Large intestine (tissue), 3 donors: ENCODE measurements at regions not wholly inside any gene's neighbourhood (a gene's known extent, or its start where the extent isn't known, plus 50 kb on each side); places are given as distances from the start of the nearest gene placed in this dataset.

Experiments
- DNase-seq, 2 donors: peaks; one replicate each; pipeline versions ENCODE4 v3.0.0 to v3.0.0-alpha.2; 2013
- H3K27ac ChIP-seq: one replicate; pipeline ENCODE4 v1.5.1; 2013; ENCODE audit warnings: low read length
- H3K27me3 ChIP-seq: 2 replicates; pipeline ENCODE4 v1.6.1; 2013; ENCODE audit warnings: low read length; ENCODE audit not compliant: control insufficient read depth, insufficient read depth
- H3K36me3 ChIP-seq: 2 replicates; pipeline ENCODE4 v1.6.1; 2013; ENCODE audit warnings: low read length; ENCODE audit not compliant: control insufficient read depth, insufficient read depth
- H3K4me1 ChIP-seq: one replicate; pipeline ENCODE4 v1.6.1; 2013; ENCODE audit warnings: low read length; ENCODE audit not compliant: control insufficient read depth, insufficient read depth
- H3K4me3 ChIP-seq: one replicate; pipeline ENCODE4 v1.5.1; 2013; ENCODE audit warnings: low read length
- H3K9me3 ChIP-seq: one replicate; pipeline ENCODE4 v1.6.1; 2013; ENCODE audit warnings: mild to moderate bottlenecking, low read depth, low read length, moderate library complexity; ENCODE audit not compliant: control insufficient read depth
- WGBS: methylation state at CpG from one replicate; pipeline ENCODE4 v1.1.5; 2013; ENCODE audit warnings: low lambda C conversion rate; ENCODE audit not compliant: insufficient coverage; 5-methylcytosine and 5-hydroxymethylcytosine counted together

DNA sequence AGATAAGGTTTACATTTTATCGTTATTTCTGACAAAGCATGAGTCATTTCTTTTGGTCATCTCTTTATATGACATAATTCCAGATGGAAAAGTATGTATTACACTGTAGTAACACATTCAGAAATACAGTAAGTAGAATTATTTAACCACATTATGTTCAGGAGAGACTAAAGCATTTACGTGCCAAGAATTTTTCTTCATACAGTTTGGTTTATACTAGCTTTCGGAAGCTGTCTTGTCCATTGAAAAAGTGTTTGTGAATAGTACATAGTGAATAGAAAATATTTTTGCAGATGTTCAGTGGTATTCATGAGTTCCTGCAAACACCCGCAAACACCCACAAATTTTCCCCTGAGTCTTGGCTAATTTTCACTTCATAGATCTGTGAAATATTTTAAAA is 1033.0 kb upstream of the INTU start:
- Histone ChIP-seq H3K4me3 (no peak overlapping the region), H3K27me3 (no peaks in the 10 kb centered on the region), H3K4me1 (no peaks in the 10 kb centered on the region), H3K9me3 (no peaks in the 10 kb centered on the region), H3K27ac (no peak overlapping the region), H3K36me3 (no peaks in the 10 kb centered on the region)
- DNase-seq = no peak
- WGBS = 82% methylated on average over 1 of the region's 4 CpGs

DNA sequence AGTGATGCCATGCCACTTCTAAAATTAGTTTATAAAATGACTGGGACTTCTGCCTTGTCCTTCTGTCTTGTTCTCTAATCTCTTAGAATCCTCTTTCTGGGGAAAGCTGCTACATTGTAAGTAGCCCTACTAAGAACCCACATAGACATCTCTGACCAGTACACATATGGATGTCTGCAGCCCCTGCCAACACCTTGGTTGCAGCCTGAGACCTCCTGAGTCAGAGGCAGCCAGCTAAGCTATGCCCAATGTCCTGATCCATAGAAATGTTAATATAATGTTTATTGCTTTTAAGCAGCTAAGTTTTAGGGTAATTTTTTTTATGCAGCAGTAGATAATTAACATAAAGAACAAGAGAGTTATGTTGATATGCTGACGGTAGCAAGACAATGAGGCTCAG is 1029.5 kb upstream of the INTU start:
- Histone ChIP-seq H3K36me3 (no peaks in the 10 kb centered on the region), H3K4me1 (no peaks in the 10 kb centered on the region), H3K4me3 (no peak overlapping the region), H3K9me3 (no peaks in the 10 kb centered on the region), H3K27me3 (no peaks in the 10 kb centered on the region), H3K27ac (no peak overlapping the region)
- WGBS = no CpG with 5 or more reads among the region's 1 CpG
- no peak for DNase-seq

DNA sequence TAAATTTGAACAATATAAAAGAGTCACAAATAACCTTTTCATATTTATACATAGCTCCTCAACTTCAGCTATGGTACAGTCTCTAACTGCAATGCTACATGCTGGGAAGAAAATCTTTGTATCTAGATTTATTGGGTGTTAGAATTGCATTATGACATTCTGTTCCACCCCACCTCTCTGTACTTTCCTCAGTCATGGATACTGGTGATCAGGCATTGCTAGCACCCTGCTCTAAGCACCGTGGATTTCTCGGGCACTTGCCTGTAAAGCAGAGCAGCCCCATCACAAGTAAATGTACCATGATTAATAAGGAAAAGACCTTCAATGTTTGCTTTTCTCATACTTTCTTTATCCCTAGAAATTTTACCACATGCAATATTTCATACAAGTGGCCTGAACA is 1028.9 kb upstream of the INTU start:
- no CpG with 5 or more reads among the region's 2 CpGs for WGBS
- Histone ChIP-seq H3K36me3 (no peaks in the 10 kb centered on the region), H3K27ac (no peak overlapping the region), H3K9me3 (no peaks in the 10 kb centered on the region), H3K4me1 (no peaks in the 10 kb centered on the region), H3K4me3 (no peak overlapping the region), H3K27me3 (no peaks in the 10 kb centered on the region)
- no peak for DNase-seq

DNA sequence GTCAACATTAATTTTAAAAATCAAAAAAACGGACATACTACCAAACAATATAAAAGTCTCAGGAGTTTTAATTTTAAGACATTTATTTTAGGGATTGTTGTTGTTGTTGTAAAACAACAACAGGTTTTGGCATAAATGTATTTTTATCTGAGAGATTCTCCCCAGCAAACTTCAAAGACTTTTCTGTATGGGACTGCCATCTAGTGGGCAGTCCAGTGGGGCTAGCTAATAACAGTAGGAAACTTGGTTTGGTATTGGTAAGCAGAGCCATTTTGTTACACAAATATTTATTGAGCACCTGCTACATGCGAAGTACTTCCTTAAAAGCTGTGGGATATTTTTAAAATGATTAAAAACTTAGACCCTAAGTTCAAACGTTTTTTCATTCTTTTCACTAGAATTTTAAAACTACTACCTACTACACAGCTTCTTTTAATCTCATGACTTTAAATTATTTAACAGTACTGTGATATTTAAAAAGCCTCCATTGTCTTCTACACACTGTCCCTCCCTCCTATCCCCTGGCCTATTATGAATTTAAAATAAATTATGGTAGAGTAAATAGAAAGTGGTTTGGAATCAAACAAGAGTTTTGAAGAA is 1028.4 kb upstream of the INTU start:
- Histone ChIP-seq H3K27ac (no peak overlapping the region), H3K4me3 (no peak overlapping the region), H3K9me3 (no peaks in the 10 kb centered on the region), H3K4me1 (no peaks in the 10 kb centered on the region), H3K36me3 (no peaks in the 10 kb centered on the region), H3K27me3 (no peaks in the 10 kb centered on the region)
- no peak for DNase-seq
- WGBS = 33% methylated on average over 2 of the region's 3 CpGs

DNA sequence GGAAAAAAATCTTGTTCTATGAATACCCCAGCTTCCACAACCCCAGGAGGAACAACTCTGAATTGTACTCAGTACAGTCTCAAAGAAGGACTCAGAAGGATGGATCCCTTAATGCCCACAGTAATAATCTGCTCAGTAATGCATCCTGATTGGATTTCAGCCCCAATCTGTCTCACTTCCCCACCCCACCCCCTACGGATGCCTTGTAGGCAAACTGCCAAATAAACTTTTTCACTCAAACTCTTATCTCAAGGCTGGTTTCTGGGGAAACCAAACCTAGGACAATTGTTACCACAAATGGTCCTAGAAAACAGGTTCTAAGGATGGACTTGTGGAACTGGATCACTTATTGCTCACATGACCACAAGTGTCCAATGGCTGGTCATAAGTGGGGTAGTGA is 1021.8 kb upstream of the INTU start:
- H3K4me1 ChIP-seq = no peaks in the 10 kb centered on the region
- WGBS = no CpG with 5 or more reads among the region's 1 CpG
- no peaks in the 10 kb centered on the region for H3K36me3 ChIP-seq
- no peaks in the 10 kb centered on the region for H3K9me3 ChIP-seq
- no peak for DNase-seq
- no peaks in the 10 kb centered on the region for H3K27me3 ChIP-seq
- H3K4me3 ChIP-seq = no peak overlapping the region
- H3K27ac ChIP-seq = no peak overlapping the region

DNA sequence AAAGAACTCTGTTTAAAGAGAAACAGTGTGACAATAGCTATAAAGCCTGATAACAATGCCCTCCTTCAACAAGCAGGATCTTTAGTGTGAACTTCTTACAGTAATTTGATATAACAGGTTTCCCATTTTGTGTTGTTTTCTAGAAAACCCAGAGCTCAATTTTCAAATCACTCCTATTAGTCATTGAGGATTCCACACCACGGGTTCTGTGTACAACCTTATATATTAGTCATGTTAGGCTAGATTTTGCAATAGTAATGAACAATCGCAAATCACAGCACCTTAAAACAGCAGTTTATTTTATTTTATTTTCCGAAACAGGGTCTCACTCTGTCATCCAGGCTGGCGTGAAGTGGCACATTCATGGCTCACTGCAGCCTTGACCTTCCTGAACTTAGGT is 1020.9 kb upstream of the INTU start:
- no peaks in the 10 kb centered on the region for H3K36me3 ChIP-seq
- DNase-seq = no peak
- no peaks in the 10 kb centered on the region for H3K9me3 ChIP-seq
- no peaks in the 10 kb centered on the region for H3K27me3 ChIP-seq
- H3K4me1 ChIP-seq = no peaks in the 10 kb centered on the region
- no peak overlapping the region for H3K4me3 ChIP-seq
- H3K27ac ChIP-seq = no peak overlapping the region
- 40% methylated on average over 2 of the region's 4 CpGs for WGBS

DNA sequence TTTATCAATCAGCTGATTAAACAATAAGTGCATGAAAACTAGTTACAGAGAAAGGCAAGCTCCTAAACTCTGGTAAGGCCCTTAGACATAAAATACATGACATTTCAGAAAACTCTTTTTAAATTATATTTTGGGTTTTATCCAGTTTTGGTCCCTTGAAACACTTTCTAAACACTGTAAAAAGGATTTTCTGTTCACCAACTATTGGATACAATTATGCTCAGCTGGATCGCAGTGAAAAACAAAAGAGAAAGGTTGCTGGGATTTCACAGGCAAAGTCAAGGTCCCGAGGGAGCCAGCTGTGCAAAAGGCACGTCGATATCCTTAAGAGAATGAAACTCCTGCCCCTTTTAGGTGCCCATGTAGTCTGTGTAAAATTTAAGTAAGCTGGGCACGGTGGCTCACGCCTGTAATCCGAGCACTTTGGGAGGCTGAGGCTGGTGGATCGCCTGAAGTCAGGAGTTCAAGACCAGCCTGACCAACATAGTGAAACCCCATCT is 1018.4 kb upstream of the INTU start:
- Histone ChIP-seq H3K9me3 (peaks cover 2% of the 10 kb centered on the region), H3K27me3 (no peaks in the 10 kb centered on the region), H3K4me3 (no peak overlapping the region), H3K27ac (no peak overlapping the region), H3K4me1 (no peaks in the 10 kb centered on the region), H3K36me3 (no peaks in the 10 kb centered on the region)
- 94% methylated on average over 3 of the region's 8 CpGs for WGBS
- no peak for DNase-seq

DNA sequence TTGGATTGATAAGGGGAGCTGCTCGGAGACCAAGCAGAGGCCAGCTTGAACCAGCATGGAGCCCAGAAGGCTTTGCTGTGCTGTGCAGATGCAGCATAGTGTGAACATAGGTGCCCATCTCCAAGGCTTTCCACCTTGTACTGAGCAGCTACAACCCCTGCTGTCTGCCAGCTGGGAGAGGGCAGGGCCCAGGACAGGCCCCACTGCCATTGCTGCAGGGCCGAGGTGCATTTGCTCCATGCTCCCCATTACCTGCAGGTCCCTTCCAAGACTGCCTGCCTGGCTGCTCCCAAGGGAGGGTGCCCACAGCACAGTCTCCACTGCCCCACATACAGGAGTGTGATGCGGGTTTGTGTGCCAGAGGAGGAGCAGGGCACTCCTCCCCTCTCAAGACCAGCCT is 1016.0 kb upstream of the INTU start:
- H3K27ac ChIP-seq = no peak overlapping the region
- no peaks in the 10 kb centered on the region for H3K27me3 ChIP-seq
- no CpG with 5 or more reads among the region's 3 CpGs for WGBS
- no peaks in the 10 kb centered on the region for H3K4me1 ChIP-seq
- no peak overlapping the region for H3K4me3 ChIP-seq
- DNase-seq = no peak
- H3K36me3 ChIP-seq = no peaks in the 10 kb centered on the region
- H3K9me3 ChIP-seq = peaks cover 2% of the 10 kb centered on the region

DNA sequence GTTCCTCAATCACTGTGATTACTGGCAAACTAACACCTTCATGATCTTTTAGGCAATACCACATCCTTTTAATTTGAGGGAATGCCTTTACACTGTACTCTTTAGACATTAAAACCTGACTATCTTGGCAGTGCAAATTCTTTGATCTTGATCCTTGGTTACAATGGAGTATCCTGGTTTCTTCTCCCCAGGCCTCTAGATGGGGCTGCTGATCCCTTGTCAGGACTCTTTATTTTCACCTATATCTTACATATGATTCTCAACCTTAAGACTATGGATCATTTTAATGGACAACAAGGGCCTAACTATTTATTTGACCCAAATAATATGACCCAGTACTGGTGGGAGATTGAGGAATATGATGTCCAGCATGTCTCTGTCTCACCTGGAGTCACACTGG is 1005.5 kb upstream of the INTU start:
- no peaks in the 10 kb centered on the region for H3K9me3 ChIP-seq
- H3K4me3 ChIP-seq = no peak overlapping the region
- H3K36me3 ChIP-seq = no peaks in the 10 kb centered on the region
- no peaks in the 10 kb centered on the region for H3K4me1 ChIP-seq
- no peak overlapping the region for H3K27ac ChIP-seq
- no peaks in the 10 kb centered on the region for H3K27me3 ChIP-seq
- DNase-seq = no peak

DNA sequence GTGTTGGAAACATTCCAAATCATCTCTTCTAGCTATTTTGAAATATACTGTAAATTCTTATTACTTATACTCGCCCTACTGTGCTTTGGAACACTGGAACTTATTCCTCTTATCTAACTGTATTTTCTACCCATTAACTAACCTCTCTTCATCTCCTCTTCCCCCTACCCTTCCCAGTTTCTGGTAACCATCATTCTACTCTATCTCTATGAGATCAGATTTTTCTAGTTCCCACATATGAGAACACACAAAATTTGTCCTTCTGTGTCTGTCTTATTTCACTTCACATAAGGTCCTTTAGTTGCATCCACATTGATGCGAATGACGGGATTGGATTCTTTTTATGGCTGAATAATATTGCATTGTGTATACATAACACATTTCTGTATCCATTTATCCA is 1003.8 kb upstream of the INTU start:
- DNase-seq = no peak
- WGBS = 60% methylated on average over 1 of the region's 3 CpGs
- no peak overlapping the region for H3K27ac ChIP-seq
- H3K4me1 ChIP-seq = no peaks in the 10 kb centered on the region
- no peak overlapping the region for H3K4me3 ChIP-seq
- H3K36me3 ChIP-seq = no peaks in the 10 kb centered on the region
- H3K9me3 ChIP-seq = no peaks in the 10 kb centered on the region
- H3K27me3 ChIP-seq = no peaks in the 10 kb centered on the region

DNA sequence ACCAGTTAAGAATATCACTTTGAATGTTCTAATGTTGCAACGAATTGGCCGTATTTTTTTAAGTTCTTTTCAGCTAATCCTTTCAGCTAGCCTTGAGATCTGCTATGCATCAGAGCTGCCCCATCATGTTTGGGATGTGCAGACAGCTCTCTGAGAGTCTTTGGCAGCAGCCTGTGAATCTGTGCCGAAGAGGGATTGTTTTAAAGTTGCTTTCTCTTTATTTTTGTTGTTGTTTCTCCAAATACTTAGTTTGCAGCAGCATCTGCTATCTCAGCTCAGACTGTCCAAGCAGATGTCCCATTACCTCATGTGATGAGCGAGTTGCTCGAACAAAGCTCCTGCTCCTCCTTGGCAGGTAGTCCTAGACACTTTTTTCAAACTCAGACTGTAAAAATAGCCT is 1002.5 kb upstream of the INTU start:
- Histone ChIP-seq H3K9me3 (no peaks in the 10 kb centered on the region), H3K4me1 (no peaks in the 10 kb centered on the region), H3K27me3 (no peaks in the 10 kb centered on the region), H3K36me3 (no peaks in the 10 kb centered on the region), H3K27ac (no peak overlapping the region), H3K4me3 (no peak overlapping the region)
- WGBS = 80% methylated on average over 2 of the region's 5 CpGs
- no peak for DNase-seq
